RWPE2 (cell line): ENCODE measurements at regions not wholly inside any gene's neighbourhood (a gene's known extent, or its start where the extent isn't known, plus 50 kb on each side); places are given as distances from the start of the nearest gene placed in this dataset.

Experiments
- ATAC-seq: fragments of 200-7000 bp; cut with Tn5 transposase; 3 replicates; pipeline ENCODE4 v1.9.1; 2021; ENCODE audit warnings: low read depth
- DNase-seq: peaks from one replicate; pipeline ENCODE4 v3.0.0-alpha.2; 2020; ENCODE audit warnings: low spot score
- H3K27ac ChIP-seq: fragments of 450-650 bp; 2 replicates; pipeline ENCODE4 v1.5.1; 2017; ENCODE audit warnings: mild to moderate bottlenecking; ENCODE audit not compliant: poor library complexity, severe bottlenecking
- H3K27me3 ChIP-seq: fragments of 250-450 bp; sonication (Bioruptor Pico); 2 replicates; pipeline ENCODE4 v1.5.1; 2021; ENCODE audit warnings: mild to moderate bottlenecking, moderate library complexity; ENCODE audit not compliant: insufficient read depth, poor library complexity, severe bottlenecking
- H3K36me3 ChIP-seq: fragments of 250-450 bp; sonication (Bioruptor Pico); 2 replicates; pipeline ENCODE4 v1.5.1; 2020; ENCODE audit warnings: low read depth, mild to moderate bottlenecking, moderate library complexity
- H3K4me1 ChIP-seq: fragments of 250-450 bp; sonication (Bioruptor Pico); 2 replicates; pipeline ENCODE4 v1.5.1; 2021; ENCODE audit warnings: mild to moderate bottlenecking, moderate library complexity; ENCODE audit not compliant: insufficient read depth, poor library complexity, severe bottlenecking
- H3K4me3 ChIP-seq: fragments of 250-450 bp; sonication (Bioruptor Pico); 2 replicates; pipeline ENCODE4 v1.5.1; 2021; ENCODE audit warnings: mild to moderate bottlenecking, moderate library complexity; ENCODE audit not compliant: severe bottlenecking
- H3K9me3 ChIP-seq: fragments of 250-450 bp; sonication (Bioruptor Pico); 2 replicates; pipeline ENCODE4 v1.5.1; 2021; ENCODE audit warnings: mild to moderate bottlenecking, moderate library complexity; ENCODE audit not compliant: severe bottlenecking
- TF ChIP-seq, protein P1 (sequence below): fragments of 450-650 bp; IDR thresholded peaks from one replicate; pipeline ENCODE4 v1.5.1; 2017; ENCODE audit warnings: mild to moderate bottlenecking, moderate library complexity; ENCODE audit not compliant: poor library complexity, severe bottlenecking

GRCh38 chr4:24212642-24213041 lies 322.8 kb upstream of the PPARGC1A start:
- H3K4me3 ChIP-seq: no peak overlapping the region
- TF ChIP-seq, protein P1, sequence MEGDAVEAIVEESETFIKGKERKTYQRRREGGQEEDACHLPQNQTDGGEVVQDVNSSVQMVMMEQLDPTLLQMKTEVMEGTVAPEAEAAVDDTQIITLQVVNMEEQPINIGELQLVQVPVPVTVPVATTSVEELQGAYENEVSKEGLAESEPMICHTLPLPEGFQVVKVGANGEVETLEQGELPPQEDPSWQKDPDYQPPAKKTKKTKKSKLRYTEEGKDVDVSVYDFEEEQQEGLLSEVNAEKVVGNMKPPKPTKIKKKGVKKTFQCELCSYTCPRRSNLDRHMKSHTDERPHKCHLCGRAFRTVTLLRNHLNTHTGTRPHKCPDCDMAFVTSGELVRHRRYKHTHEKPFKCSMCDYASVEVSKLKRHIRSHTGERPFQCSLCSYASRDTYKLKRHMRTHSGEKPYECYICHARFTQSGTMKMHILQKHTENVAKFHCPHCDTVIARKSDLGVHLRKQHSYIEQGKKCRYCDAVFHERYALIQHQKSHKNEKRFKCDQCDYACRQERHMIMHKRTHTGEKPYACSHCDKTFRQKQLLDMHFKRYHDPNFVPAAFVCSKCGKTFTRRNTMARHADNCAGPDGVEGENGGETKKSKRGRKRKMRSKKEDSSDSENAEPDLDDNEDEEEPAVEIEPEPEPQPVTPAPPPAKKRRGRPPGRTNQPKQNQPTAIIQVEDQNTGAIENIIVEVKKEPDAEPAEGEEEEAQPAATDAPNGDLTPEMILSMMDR: no peak
- no peaks in the 10 kb centered on the region for H3K27me3 ChIP-seq
- no peaks in the 10 kb centered on the region for H3K9me3 ChIP-seq
- ATAC-seq (no peak), DNase-seq (no peak)
- peaks cover 13% of the 10 kb centered on the region for H3K4me1 ChIP-seq
- no peak overlapping the region for H3K27ac ChIP-seq
- no peaks in the 10 kb centered on the region for H3K36me3 ChIP-seq

- H3K4me3 ChIP-seq: no peak overlapping the region
- no peaks in the 10 kb centered on the region for H3K36me3 ChIP-seq
- ATAC-seq: no peak; the same call in 2 of the 3 replicates
- no peaks in the 10 kb centered on the region for H3K27me3 ChIP-seq
- TF ChIP-seq, protein P1: no peak
- DNase-seq: no peak
- H3K4me1 ChIP-seq: peaks cover 13% of the 10 kb centered on the region
- H3K9me3 ChIP-seq: no peaks in the 10 kb centered on the region
- H3K27ac ChIP-seq: no peak overlapping the region
These were observed 322.0 kb upstream of the PPARGC1A start for GRCh38 chr4:24211856-24212255.

- peak; percentile 85 for DNase-seq
- Histone ChIP-seq H3K27me3 (no peaks in the 10 kb centered on the region), H3K4me1 (peaks cover 13% of the 10 kb centered on the region), H3K36me3 (no peaks in the 10 kb centered on the region), H3K4me3 (no peak overlapping the region), H3K9me3 (no peaks in the 10 kb centered on the region), H3K27ac (peak overlapping the region; percentile 63)
- ATAC-seq: peak; percentile 97
- TF ChIP-seq, protein P1: no peak
These were observed 320.6 kb upstream of the PPARGC1A start for GRCh38 chr4:24210332-24210902.

DNA sequence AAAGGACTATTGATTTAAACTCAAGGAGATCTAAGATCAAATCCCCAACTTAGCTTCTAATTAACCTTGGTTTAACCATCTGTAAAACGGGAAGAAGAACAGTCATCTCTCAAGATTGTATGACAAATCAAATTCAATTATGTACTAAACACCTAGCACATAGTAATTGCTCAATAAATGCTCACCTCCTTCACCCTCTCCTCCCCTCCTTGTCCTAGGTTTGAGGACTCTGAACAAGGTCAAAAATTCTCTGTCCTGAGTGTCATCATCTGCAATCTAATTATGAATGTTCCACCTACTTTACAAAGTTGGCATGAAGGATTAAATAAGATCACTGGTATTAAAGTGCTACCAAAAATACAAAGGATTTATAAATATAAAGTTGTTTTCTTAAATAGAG lies 320.1 kb upstream of the PPARGC1A start:
- TF ChIP-seq, protein P1: no peak
- Histone ChIP-seq H3K4me1 (peaks cover 13% of the 10 kb centered on the region), H3K4me3 (no peak overlapping the region), H3K9me3 (no peaks in the 10 kb centered on the region), H3K27ac (peak overlapping the region; percentile 63), H3K36me3 (no peaks in the 10 kb centered on the region), H3K27me3 (no peaks in the 10 kb centered on the region)
- no peak for ATAC-seq
- DNase-seq: no peak

- TF ChIP-seq, protein P1: no peak
- DNase-seq (no peak), ATAC-seq (no peak)
- Histone ChIP-seq H3K27ac (peak overlapping the region; percentile 63), H3K9me3 (no peaks in the 10 kb centered on the region), H3K4me1 (peaks cover 13% of the 10 kb centered on the region), H3K4me3 (no peak overlapping the region), H3K36me3 (no peaks in the 10 kb centered on the region), H3K27me3 (no peaks in the 10 kb centered on the region)
These were observed 319.3 kb upstream of the PPARGC1A start for GRCh38 chr4:24209131-24209530.
